ENCODE measurements at regions not wholly inside any gene's neighbourhood (a gene's known extent, or its start where the extent isn't known, plus 50 kb on each side); places are given as distances from the start of the nearest gene placed in this dataset.

DNA sequence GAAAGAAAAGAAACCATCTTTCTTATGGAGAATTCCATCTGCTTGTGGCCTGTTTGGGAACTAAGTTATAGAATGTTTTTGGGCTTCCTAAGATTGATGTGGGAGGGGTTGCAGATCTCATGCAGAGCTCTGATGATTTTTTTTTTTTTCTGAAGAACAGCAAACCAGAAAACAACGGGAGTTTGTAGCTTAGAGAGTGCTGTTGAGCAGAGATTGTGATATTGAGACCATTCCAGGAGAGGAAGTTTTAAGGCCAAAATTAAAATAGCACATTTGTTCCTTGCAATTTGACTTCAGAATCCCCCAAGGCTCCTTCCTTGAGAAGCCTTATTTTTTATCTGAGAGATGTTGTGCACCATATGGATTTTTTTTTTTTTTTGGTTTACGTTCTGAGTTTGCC, 159.5 kb upstream of the NRP1 start:
- TF ChIP-seq, protein P1, sequence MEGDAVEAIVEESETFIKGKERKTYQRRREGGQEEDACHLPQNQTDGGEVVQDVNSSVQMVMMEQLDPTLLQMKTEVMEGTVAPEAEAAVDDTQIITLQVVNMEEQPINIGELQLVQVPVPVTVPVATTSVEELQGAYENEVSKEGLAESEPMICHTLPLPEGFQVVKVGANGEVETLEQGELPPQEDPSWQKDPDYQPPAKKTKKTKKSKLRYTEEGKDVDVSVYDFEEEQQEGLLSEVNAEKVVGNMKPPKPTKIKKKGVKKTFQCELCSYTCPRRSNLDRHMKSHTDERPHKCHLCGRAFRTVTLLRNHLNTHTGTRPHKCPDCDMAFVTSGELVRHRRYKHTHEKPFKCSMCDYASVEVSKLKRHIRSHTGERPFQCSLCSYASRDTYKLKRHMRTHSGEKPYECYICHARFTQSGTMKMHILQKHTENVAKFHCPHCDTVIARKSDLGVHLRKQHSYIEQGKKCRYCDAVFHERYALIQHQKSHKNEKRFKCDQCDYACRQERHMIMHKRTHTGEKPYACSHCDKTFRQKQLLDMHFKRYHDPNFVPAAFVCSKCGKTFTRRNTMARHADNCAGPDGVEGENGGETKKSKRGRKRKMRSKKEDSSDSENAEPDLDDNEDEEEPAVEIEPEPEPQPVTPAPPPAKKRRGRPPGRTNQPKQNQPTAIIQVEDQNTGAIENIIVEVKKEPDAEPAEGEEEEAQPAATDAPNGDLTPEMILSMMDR (IDR thresholded peaks at IDR 0.05): no peak
- TF ChIP-seq POLR2A (IDR thresholded peaks at IDR 0.05): no peak

Measured in adrenal gland (tissue), 5 donors.